Endothelial cell of umbilical vein (primary cell): ENCODE measurements at regions not wholly inside any gene's neighbourhood (a gene's known extent, or its start where the extent isn't known, plus 50 kb on each side); places are given as distances from the start of the nearest gene placed in this dataset.

Experiments used
- BruUV-seq: library from RNA; stranded (reverse); fragments of 400-500 nt; replicated peaks from 2 replicates; lab custom pipeline; 2021; lab: Mats Ljungman, UMichigan
- CTCF ChIA-PET: fragments of 300-600, 350-600 bp; sonication (Branson Sonifier 250); formaldehyde crosslinking; loops from one replicate; lab custom pipeline; 2021; ENCODE audit warnings: antibody characterized with exemption, inconsistent platforms; lab: Charles Lee
- POLR2A ChIA-PET: fragments of 300-600, 350-600 bp; sonication (Branson Sonifier 250); formaldehyde crosslinking; loops from one replicate; lab custom pipeline; 2021; ENCODE audit warnings: antibody characterized with exemption, inconsistent platforms; lab: Charles Lee
- DNase-seq: peaks from one replicate; pipeline ENCODE4 v3.0.0-alpha.2; 2011; ENCODE audit warnings: low read depth, low spot score
- FAIRE-seq: peaks from 2 replicates; lab custom pipeline; 2011; peaks lifted over from hg19 to GRCh38; lab: Jason Lieb, UNC
- H2AFZ ChIP-seq: 2 replicates; pipeline ENCODE4 v1.6.0; 2012; ENCODE audit warnings: low read depth, low read length, control low read depth, inconsistent platforms
- H3K27ac ChIP-seq: 2 replicates; pipeline ENCODE4 v1.5.1; 2011; ENCODE audit warnings: low read depth, mild to moderate bottlenecking, control low read depth, low read length, moderate library complexity; ENCODE audit not compliant: insufficient read depth
- H3K27me3 ChIP-seq, 2 experiments: 2 replicates each; pipeline versions ENCODE4 v1.6.0 to v1.6.1; 2011; ENCODE audit warnings: low read length in 2 of 2, mixed read lengths in 1 of 2; ENCODE audit not compliant: control insufficient read depth in 2 of 2, insufficient read depth in 2 of 2
- H3K36me3 ChIP-seq, 2 experiments: 2 replicates in 1 of 2; 3 replicates in 1 of 2; pipeline ENCODE4 v1.5.1; 2011; ENCODE audit warnings: low read length in 2 of 2, mild to moderate bottlenecking in 1 of 2, moderate library complexity in 1 of 2; ENCODE audit not compliant: control insufficient read depth in 2 of 2, insufficient read depth in 2 of 2; ENCODE audit errors: extremely low read depth in 1 of 2
- H3K4me1 ChIP-seq: 3 replicates; pipeline ENCODE4 v1.5.1; 2011; ENCODE audit warnings: mild to moderate bottlenecking, low read length; ENCODE audit not compliant: control insufficient read depth, insufficient read depth; ENCODE audit errors: extremely low read depth
- H3K4me2 ChIP-seq: 2 replicates; pipeline ENCODE4 v1.6.1; 2011; ENCODE audit warnings: low read length, control low read depth, mixed read lengths; ENCODE audit not compliant: insufficient read depth
- H3K4me3 ChIP-seq, 3 experiments: fragments of 200-600 bp in 1 of 3; sonication (generic), shearing (Covaris generic) in 1 of 3; replicated peaks in 1 of 3; 2 replicates each; pipeline ENCODE4 v1.5.1; 2011 to 2016; ENCODE audit warnings: control low read depth in 3 of 3, low read length in 3 of 3, mild to moderate bottlenecking in 2 of 3, inconsistent platforms in 1 of 3, low read depth in 1 of 3, moderate library complexity in 1 of 3; ENCODE audit not compliant: insufficient read depth in 1 of 3
- H3K79me2 ChIP-seq: 2 replicates; pipeline ENCODE4 v1.6.0; 2012; ENCODE audit warnings: low read length, inconsistent platforms; ENCODE audit not compliant: control insufficient read depth, insufficient read depth
- H3K9ac ChIP-seq: replicated peaks from 2 replicates; pipeline ENCODE3; 2011; ENCODE audit warnings: low read length, control low read depth; ENCODE audit not compliant: insufficient read depth; ENCODE audit errors: extremely low read depth
- H3K9me1 ChIP-seq: replicated peaks from 3 replicates; pipeline ENCODE4 v1.6.0; 2011; ENCODE audit warnings: mild to moderate bottlenecking, low read length; ENCODE audit not compliant: control insufficient read depth, insufficient read depth; ENCODE audit errors: extremely low read depth
- H3K9me3 ChIP-seq: replicated peaks from 2 replicates; pipeline ENCODE4 v1.5.1; 2012; ENCODE audit warnings: low read length, inconsistent platforms; ENCODE audit not compliant: control insufficient read depth, insufficient read depth
- H4K20me1 ChIP-seq: replicated peaks from 2 replicates; pipeline ENCODE3; 2011; ENCODE audit warnings: mild to moderate bottlenecking, low read length; ENCODE audit not compliant: control insufficient read depth, insufficient read depth; ENCODE audit errors: extremely low read depth
- FOS ChIP-seq: IDR thresholded peaks from 2 replicates; pipeline ENCODE4 v1.6.1; 2011; ENCODE audit warnings: mild to moderate bottlenecking, low read length, moderate library complexity, borderline replicate concordance; ENCODE audit not compliant: insufficient read depth
- JUN ChIP-seq: IDR thresholded peaks from 2 replicates; pipeline ENCODE4 v1.6.1; 2011; ENCODE audit warnings: borderline replicate concordance, low read depth; ENCODE audit not compliant: insufficient read length, insufficient read depth
- POLR2AphosphoS5 ChIP-seq: IDR thresholded peaks from 2 replicates; pipeline ENCODE4 v1.6.1; 2012; ENCODE audit warnings: low read depth, mild to moderate bottlenecking, control low read depth, low read length, moderate library complexity; ENCODE audit not compliant: insufficient read depth
- dilution Hi-C: fragments of 300-500 bp; cut with MboI; formaldehyde crosslinking; loops from one replicate; pipeline ENCODE4 v1.15.0; 2019; ENCODE audit warnings: low sequenced_read_pairs; ENCODE audit not compliant: extremely low pct_ligation_motif_present
- intact Hi-C: fragments of 100-400 bp; cut with micrococcal nuclease; formaldehyde crosslinking; loops from one replicate; pipeline ENCODE4 v1.10.0; 2022
- TF ChIP-seq, protein P1 (sequence below): IDR thresholded peaks from 2 replicates; pipeline ENCODE4 v1.6.1; 2011; ENCODE audit not compliant: insufficient read depth, insufficient read length
- TF ChIP-seq, protein P2 (sequence below), 2 donors: IDR thresholded peaks; 1 replicate in 1 of 2; 2 replicates in 1 of 2; pipeline ENCODE4 v1.5.1; 2011; ENCODE audit warnings: low read length in 2 of 2, mild to moderate bottlenecking in 2 of 2, moderate library complexity in 2 of 2, control low read depth in 1 of 2, inconsistent platforms in 1 of 2, low read depth in 1 of 2; ENCODE audit not compliant: insufficient read depth in 1 of 2; ENCODE audit errors: extremely low read depth in 1 of 2

DNA sequence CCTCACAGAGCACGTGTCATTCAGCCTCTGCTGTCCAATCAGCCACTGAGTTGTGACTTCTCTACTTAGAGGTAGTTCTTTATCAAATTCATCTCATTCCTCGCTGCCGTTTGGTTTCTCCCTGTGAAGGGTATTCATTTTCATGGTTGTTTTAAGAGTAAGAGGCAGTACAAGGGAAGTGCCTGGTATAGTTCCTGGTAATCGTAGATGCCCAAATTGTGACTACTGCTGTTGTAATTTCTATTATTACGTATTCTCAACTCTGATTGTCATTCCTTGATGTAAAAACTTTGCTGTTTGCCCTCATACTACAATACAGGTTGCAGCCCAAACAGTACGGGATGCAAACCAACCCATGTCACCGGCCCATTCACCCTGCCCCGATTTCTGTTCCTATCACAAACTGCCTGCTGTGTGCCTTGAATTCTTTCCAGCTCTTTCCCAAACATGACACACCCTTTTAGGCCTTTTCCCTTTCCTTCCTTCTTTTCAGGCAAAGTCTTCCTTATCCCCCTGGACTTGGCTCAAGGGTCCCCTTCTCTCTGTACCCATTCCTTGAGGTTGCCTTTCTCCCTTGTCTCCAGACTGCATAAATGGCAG, 93.0 kb downstream of the SLC25A47 start:
- FAIRE-seq (no peak), DNase-seq (no peak)
- dilution Hi-C loops, result loop anchor here (25.0 kb wide), 1 partner anchor 246 kb away; no protein-coding TSS in a partner anchor
- Histone ChIP-seq H3K9me3 (no peaks in the 10 kb centered on the region), H3K36me3 (no peaks in the 10 kb centered on the region), H2AFZ (no peak overlapping the region), H4K20me1 (no peaks in the 10 kb centered on the region), H3K4me1 (no peaks in the 10 kb centered on the region), H3K27ac (no peak overlapping the region), H3K4me2 (no peak overlapping the region), H3K79me2 (no peaks in the 10 kb centered on the region), H3K27me3 (no peaks in the 10 kb centered on the region), H3K9me1 (no peaks in the 10 kb centered on the region), H3K4me3 (no peak overlapping the region), H3K9ac (no peak overlapping the region)
- TF ChIP-seq POLR2AphosphoS5, result no peak
- TF ChIP-seq, protein P1, sequence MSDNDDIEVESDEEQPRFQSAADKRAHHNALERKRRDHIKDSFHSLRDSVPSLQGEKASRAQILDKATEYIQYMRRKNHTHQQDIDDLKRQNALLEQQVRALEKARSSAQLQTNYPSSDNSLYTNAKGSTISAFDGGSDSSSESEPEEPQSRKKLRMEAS, result no peak
- POLR2A ChIA-PET, result no interaction called here
- intact Hi-C loops, result loop anchor here (10.0 kb wide), 1 partner anchor 129 kb away; no protein-coding TSS in a partner anchor
- no TSS peak for BruUV-seq
- CTCF ChIA-PET, result interaction anchor here (0.8 to 4.6 kb wide), 6 partner anchors 9 to 819 kb away, joined by 3 to 116 read pairs (median 19); no protein-coding TSS in a partner anchor

DNA sequence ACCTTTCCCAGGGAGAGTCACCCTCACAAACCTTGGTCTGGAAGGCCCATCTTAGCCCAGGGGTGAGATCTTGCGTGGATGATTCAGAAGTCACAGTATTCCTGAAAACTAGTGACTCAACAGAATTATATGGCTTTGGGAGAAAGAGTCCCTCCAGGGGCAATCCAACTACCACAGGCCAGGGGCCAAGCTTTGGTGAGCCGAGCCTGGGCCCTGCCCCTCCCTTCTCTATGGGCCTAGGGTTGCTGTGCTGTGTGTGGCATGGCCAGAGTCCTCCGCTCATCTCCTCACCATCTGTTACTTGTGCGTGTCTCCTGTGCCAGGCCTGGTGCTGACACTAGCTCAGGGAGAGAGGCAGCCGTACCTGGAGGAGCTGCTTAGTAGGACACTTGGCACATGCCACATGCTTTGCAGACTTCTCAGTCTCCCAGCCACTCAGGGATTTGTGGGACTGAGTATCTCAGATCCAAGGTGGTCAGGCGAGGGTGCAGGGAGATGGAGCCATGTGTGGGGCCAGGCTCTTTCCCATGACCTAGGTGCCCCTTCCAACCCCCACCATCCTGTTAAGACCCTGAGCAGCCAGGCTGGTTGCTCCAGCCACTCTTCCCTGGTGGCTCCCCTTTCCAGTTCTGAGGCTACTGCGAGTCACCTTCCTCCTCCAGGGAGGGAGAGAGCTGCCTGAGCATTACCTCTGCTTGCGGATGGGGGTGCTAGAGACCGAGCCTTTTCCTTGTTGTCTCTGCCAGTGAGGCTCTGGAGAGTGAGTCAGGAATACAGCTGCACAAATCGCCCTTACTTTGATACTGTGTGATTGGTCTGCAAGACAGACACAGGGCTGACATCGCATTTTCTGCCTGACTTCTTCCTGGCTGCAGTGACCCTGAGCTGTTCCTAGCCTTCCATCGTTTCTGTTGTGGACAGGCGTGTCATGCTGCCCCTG, 94.1 kb downstream of the SLC25A47 start:
- H3K4me2 ChIP-seq, result no peak overlapping the region
- no TSS peak for BruUV-seq
- TF ChIP-seq, protein P2, sequence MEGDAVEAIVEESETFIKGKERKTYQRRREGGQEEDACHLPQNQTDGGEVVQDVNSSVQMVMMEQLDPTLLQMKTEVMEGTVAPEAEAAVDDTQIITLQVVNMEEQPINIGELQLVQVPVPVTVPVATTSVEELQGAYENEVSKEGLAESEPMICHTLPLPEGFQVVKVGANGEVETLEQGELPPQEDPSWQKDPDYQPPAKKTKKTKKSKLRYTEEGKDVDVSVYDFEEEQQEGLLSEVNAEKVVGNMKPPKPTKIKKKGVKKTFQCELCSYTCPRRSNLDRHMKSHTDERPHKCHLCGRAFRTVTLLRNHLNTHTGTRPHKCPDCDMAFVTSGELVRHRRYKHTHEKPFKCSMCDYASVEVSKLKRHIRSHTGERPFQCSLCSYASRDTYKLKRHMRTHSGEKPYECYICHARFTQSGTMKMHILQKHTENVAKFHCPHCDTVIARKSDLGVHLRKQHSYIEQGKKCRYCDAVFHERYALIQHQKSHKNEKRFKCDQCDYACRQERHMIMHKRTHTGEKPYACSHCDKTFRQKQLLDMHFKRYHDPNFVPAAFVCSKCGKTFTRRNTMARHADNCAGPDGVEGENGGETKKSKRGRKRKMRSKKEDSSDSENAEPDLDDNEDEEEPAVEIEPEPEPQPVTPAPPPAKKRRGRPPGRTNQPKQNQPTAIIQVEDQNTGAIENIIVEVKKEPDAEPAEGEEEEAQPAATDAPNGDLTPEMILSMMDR (IDR thresholded peaks at IDR 0.05; ENCODE audit: extremely low read depth in 1 of 2, insufficient read depth in 1 of 2, low read depth in 1 of 2, low read length in 2 of 2), result peak; percentile 72 to 82
- TF ChIP-seq JUN (no peak), FOS (peak; percentile 57)

More for the DNA sequence above, 94.1 kb downstream of the SLC25A47 start:
- Histone ChIP-seq H3K36me3 (no peaks in the 10 kb centered on the region), H3K4me1 (no peaks in the 10 kb centered on the region), H3K79me2 (no peaks in the 10 kb centered on the region), H3K27me3 (no peaks in the 10 kb centered on the region), H3K4me3 (no peak overlapping the region), H3K9ac (no peak overlapping the region), H3K9me1 (no peaks in the 10 kb centered on the region), H3K27ac (no peak overlapping the region), H3K9me3 (no peaks in the 10 kb centered on the region), H2AFZ (no peak overlapping the region), H4K20me1 (no peaks in the 10 kb centered on the region)
- ChIA-PET POLR2A (no interaction called here), CTCF (interaction anchor here (0.7 to 4.6 kb wide), 25 partner anchors 9 to 818 kb away, joined by 3 to 116 read pairs (median 4); no protein-coding TSS in a partner anchor)
- FAIRE-seq (peak; percentile 93), DNase-seq (peak; percentile 88)
- intact Hi-C loops, result loop anchor here (1.0 to 10.0 kb wide), 4 partner anchors 32 to 236 kb away; no protein-coding TSS in a partner anchor
- dilution Hi-C loops, result loop anchor here (25.0 kb wide), 1 partner anchor 245 kb away; no protein-coding TSS in a partner anchor
